CD4-positive, alpha-beta T cell (primary cell): ENCODE measurements at regions not wholly inside any gene's neighbourhood (a gene's known extent, or its start where the extent isn't known, plus 50 kb on each side); places are given as distances from the start of the nearest gene placed in this dataset.

Experiments
- ATAC-seq: fragments of 200-7000 bp; cut with Tn5 transposase; one replicate; pipeline ENCODE4 v1.10.0; 2022; ENCODE audit warnings: mild to moderate bottlenecking; ENCODE audit not compliant: poor library complexity
- CTCF ChIA-PET: fragments of 350-600 bp; sonication (Branson Sonifier 250); formaldehyde crosslinking; loops from one replicate; lab custom pipeline; 2021; ENCODE audit warnings: antibody characterized with exemption, inconsistent platforms; lab: Charles Lee
- POLR2A ChIA-PET: fragments of 350-600 bp; sonication (Branson Sonifier 250); formaldehyde crosslinking; loops from one replicate; lab custom pipeline; 2021; ENCODE audit warnings: antibody characterized with exemption, inconsistent platforms; lab: Charles Lee
- DNase-seq, 14 experiments: peaks; one replicate each; pipeline ENCODE4 v3.0.0-alpha.2; 2013 to 2020; ENCODE audit warnings: mixed read lengths in 2 of 14
- H3K27ac ChIP-seq, 2 donors: one replicate each; pipeline versions ENCODE4 v1.5.1 to v1.7.0; 2013; ENCODE audit warnings: low read length in 2 of 2, low read depth in 1 of 2, mild to moderate bottlenecking in 1 of 2
- H3K27me3 ChIP-seq, 2 experiments: 1 replicate in 1 of 2; 2 replicates in 1 of 2; pipeline versions ENCODE4 v1.6.1 to v1.7.0; 2013; ENCODE audit warnings: low read length in 2 of 2, control low read depth in 1 of 2, mild to moderate bottlenecking in 1 of 2, moderate library complexity in 1 of 2; ENCODE audit not compliant: insufficient read depth in 2 of 2, control insufficient read depth in 1 of 2
- H3K36me3 ChIP-seq: one replicate; pipeline ENCODE4 v1.6.1; 2013; ENCODE audit warnings: low read length, control low read depth; ENCODE audit not compliant: insufficient read depth
- H3K4me1 ChIP-seq: one replicate; pipeline ENCODE4 v1.6.1; 2013; ENCODE audit warnings: low read length, control low read depth; ENCODE audit not compliant: insufficient read depth
- H3K4me3 ChIP-seq: one replicate; pipeline ENCODE4 v1.5.1; 2013; ENCODE audit warnings: mild to moderate bottlenecking, low read length, moderate library complexity
- H3K9me3 ChIP-seq, 2 experiments: 1 replicate in 1 of 2; 2 replicates in 1 of 2; pipeline versions ENCODE4 v1.6.1 to v1.7.0; 2013; ENCODE audit warnings: low read length in 2 of 2, mild to moderate bottlenecking in 2 of 2, control low read depth in 1 of 2, moderate library complexity in 1 of 2; ENCODE audit not compliant: control insufficient read depth in 1 of 2, insufficient read depth in 1 of 2
- H3K27ac Mint-ChIP-seq: one replicate; pipeline ENCODE4 v1.8.0; 2020; ENCODE audit warnings: mixed read lengths
- H3K27me3 Mint-ChIP-seq: one replicate; pipeline ENCODE4 v1.8.0; 2021; ENCODE audit warnings: mixed read lengths
- H3K36me3 Mint-ChIP-seq: one replicate; pipeline ENCODE4 v1.8.0; 2021; ENCODE audit warnings: low read depth, mixed read lengths
- H3K4me1 Mint-ChIP-seq: one replicate; pipeline ENCODE4 v1.8.0; 2021; ENCODE audit warnings: low read depth, mixed read lengths
- H3K4me3 Mint-ChIP-seq: one replicate; pipeline ENCODE4 v1.8.0; 2020; ENCODE audit warnings: mild to moderate bottlenecking, mixed read lengths
- H3K9me3 Mint-ChIP-seq: one replicate; pipeline ENCODE4 v1.8.0; 2020; ENCODE audit warnings: mixed read lengths
- intact Hi-C, 2 experiments: fragments of 100-400 bp; cut with DNase I in 1 of 2; cut with micrococcal nuclease in 1 of 2; formaldehyde crosslinking; loops; one replicate each; pipeline versions ENCODE4 v1.15.1 to v1.9.0; 2023 to 2025; cut with DNase I, micrococcal nuclease
- TF ChIP-seq, protein P1 (sequence below): fragments of 200-600 bp; IDR thresholded peaks from one replicate; pipeline ENCODE4 v1.8.0; 2022; ENCODE audit warnings: antibody characterized with exemption, mild to moderate bottlenecking

DNA sequence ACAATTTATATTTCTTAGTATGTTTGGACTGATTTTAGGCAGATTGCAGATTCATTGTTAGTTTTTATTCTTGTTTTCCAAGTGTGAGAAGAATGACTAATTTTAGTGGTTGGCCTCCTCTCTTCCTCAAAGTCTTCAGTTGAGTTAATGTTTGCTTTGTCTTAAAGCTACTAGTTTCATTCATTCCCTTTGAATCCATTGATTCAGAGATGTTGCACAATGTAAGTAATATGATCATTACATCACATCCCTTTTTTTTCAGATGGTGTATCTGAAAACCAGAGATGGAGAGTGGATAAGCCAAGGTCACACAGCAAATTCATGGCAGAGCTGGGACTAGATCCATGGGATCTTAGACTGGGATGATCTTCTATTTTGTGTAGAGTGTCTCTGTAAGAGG is 577.5 kb downstream of the BCL11B start:
- CTCF ChIA-PET: no interaction called here
- no peak overlapping the region for H3K27ac Mint-ChIP-seq

DNA sequence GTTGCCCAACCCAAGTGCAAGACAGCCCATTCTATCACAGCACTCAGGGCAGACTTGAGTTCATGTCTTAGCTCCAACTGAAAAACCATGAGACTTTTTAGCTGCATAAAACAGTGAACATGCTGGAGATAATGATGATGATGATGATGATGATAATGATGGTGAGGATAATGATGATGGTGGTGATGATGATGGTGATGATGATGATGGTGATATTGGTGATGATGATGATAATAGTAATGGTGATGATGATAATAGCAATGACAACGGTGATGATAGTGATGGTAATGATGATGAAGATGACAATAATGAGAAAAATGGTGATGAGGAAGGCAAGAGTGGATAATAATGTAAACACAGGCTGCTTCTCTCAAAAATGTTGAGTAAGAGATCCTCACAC is 576.2 kb downstream of the BCL11B start:
- H3K36me3 ChIP-seq: no peaks in the 10 kb centered on the region
- no peaks in the 10 kb centered on the region for H3K36me3 Mint-ChIP-seq

More for the DNA sequence above, 577.5 kb downstream of the BCL11B start:
- no peak overlapping the region for H3K4me3 ChIP-seq
- no peaks in the 10 kb centered on the region for H3K27me3 ChIP-seq
- TF ChIP-seq, protein P1, sequence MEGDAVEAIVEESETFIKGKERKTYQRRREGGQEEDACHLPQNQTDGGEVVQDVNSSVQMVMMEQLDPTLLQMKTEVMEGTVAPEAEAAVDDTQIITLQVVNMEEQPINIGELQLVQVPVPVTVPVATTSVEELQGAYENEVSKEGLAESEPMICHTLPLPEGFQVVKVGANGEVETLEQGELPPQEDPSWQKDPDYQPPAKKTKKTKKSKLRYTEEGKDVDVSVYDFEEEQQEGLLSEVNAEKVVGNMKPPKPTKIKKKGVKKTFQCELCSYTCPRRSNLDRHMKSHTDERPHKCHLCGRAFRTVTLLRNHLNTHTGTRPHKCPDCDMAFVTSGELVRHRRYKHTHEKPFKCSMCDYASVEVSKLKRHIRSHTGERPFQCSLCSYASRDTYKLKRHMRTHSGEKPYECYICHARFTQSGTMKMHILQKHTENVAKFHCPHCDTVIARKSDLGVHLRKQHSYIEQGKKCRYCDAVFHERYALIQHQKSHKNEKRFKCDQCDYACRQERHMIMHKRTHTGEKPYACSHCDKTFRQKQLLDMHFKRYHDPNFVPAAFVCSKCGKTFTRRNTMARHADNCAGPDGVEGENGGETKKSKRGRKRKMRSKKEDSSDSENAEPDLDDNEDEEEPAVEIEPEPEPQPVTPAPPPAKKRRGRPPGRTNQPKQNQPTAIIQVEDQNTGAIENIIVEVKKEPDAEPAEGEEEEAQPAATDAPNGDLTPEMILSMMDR: no peak
- POLR2A ChIA-PET: no interaction called here
- no peak overlapping the region for H3K4me3 Mint-ChIP-seq
- ATAC-seq (no peak), DNase-seq (no peak)
- H3K4me1 ChIP-seq: no peaks in the 10 kb centered on the region
- no peaks in the 10 kb centered on the region for H3K27me3 Mint-ChIP-seq
- H3K9me3 ChIP-seq: peaks cover 4 to 11% of the 10 kb centered on the region in 2 experiments
- no peaks in the 10 kb centered on the region for H3K36me3 ChIP-seq
- intact Hi-C loops: no loop called here
- H3K4me1 Mint-ChIP-seq: peaks cover 3% of the 10 kb centered on the region
- peaks cover 10% of the 10 kb centered on the region for H3K9me3 Mint-ChIP-seq
- H3K27ac ChIP-seq: no peak overlapping the region
- no peaks in the 10 kb centered on the region for H3K36me3 Mint-ChIP-seq

DNA sequence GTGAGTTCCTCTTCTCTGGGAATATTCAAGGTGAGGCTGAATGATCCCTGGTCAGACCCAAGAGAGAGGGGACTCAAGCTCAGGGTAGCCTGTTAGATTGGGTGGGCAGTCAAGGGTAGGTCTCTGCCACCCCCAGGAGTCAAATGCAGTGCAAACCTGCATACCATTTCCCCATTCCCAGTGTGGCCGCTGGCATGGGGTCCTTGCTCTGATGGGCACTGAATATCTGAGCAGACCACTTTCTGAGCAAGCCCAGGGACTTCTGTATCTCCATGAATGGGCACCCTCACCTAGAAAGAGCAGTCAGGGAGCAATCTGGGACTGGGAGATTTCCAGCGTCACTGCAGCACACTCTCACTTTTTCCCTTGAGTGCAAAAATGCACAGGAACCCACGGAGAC is 573.7 kb downstream of the BCL11B start:
- ATAC-seq: no peak

More for the DNA sequence above, 576.2 kb downstream of the BCL11B start:
- no peak overlapping the region for H3K4me3 ChIP-seq
- Mint-ChIP-seq H3K27me3 (no peaks in the 10 kb centered on the region), H3K9me3 (peaks cover 10% of the 10 kb centered on the region), H3K4me1 (peaks cover 6% of the 10 kb centered on the region), H3K27ac (no peak overlapping the region), H3K4me3 (no peak overlapping the region)
- ChIA-PET POLR2A (no interaction called here), CTCF (no interaction called here)
- no peaks in the 10 kb centered on the region for H3K4me1 ChIP-seq
- no peak overlapping the region for H3K27ac ChIP-seq
- TF ChIP-seq, protein P1: no peak
- ATAC-seq (no peak), DNase-seq (no peak)
- H3K9me3 ChIP-seq: peaks cover 4 to 11% of the 10 kb centered on the region in 2 experiments
- intact Hi-C loops: no loop called here
- no peaks in the 10 kb centered on the region for H3K27me3 ChIP-seq

More for the DNA sequence above, 573.7 kb downstream of the BCL11B start:
- no peak overlapping the region for H3K27ac Mint-ChIP-seq
- H3K9me3 ChIP-seq: peaks cover 4 to 11% of the 10 kb centered on the region in 2 experiments
- H3K27me3 ChIP-seq: no peaks in the 10 kb centered on the region
- no peak overlapping the region for H3K27ac ChIP-seq
- intact Hi-C loops: no loop called here
- no peak for DNase-seq
- no peaks in the 10 kb centered on the region for H3K27me3 Mint-ChIP-seq
- H3K4me3 Mint-ChIP-seq: no peak overlapping the region
- TF ChIP-seq, protein P1: no peak
- peaks cover 10% of the 10 kb centered on the region for H3K9me3 Mint-ChIP-seq
- H3K36me3 Mint-ChIP-seq: no peaks in the 10 kb centered on the region
- no peaks in the 10 kb centered on the region for H3K36me3 ChIP-seq
- peaks cover 10% of the 10 kb centered on the region for H3K4me1 Mint-ChIP-seq
- no peak overlapping the region for H3K4me3 ChIP-seq
- H3K4me1 ChIP-seq: no peaks in the 10 kb centered on the region
- ChIA-PET CTCF (no interaction called here), POLR2A (no interaction called here)
